HG03432 (cell line): ENCODE measurements at regions not wholly inside any gene's neighbourhood (a gene's known extent, or its start where the extent isn't known, plus 50 kb on each side); places are given as distances from the start of the nearest gene placed in this dataset.

Source experiments
- ATAC-seq: cut with Tn5 transposase; IDR thresholded peaks from one replicate; pipeline ENCODE4 v1.9.1; 2021; ENCODE audit warnings: mild to moderate bottlenecking, moderate library complexity; ENCODE audit not compliant: unreplicated experiment

DNA sequence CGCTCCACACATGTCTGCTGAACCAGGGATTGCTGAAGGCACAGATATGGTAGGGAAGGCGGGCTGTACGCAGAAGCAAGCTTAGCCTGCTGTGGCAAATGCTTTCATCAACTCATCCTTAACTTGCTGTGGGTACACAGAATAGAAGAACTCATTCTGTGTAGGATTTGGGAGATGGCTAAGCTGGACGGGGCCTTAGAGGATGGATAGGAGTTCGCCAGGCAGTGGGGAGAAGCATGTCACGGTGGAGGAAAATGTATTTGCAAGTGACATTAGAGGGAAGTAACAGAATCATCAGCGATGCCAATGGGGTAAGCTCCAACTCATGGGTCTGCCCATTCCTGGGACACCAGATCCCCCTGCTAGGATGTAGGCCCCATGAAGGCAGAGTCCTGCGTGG, 96.7 kb upstream of the SMIM21 start:
- ATAC-seq = no peak

DNA sequence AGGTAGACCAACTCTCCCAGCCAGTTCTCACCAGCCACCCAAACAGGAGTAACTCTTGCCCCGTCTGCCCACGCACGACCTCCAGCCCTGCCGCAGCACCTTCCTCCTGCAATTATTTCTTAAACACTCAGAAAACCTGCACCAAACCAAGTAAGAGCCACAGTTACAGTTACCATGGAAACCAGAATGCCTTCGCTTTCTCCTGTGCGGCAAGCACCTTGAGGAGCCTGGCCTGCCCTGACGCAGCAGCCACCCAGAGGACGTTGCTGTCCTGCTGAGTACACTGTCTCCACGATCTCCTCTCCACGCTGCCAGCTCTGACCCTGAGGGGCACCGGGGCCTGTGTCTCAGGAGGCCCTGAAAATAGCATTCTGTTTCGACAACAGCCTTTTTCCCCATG, 94.3 kb upstream of the SMIM21 start:
- ATAC-seq = no peak

DNA sequence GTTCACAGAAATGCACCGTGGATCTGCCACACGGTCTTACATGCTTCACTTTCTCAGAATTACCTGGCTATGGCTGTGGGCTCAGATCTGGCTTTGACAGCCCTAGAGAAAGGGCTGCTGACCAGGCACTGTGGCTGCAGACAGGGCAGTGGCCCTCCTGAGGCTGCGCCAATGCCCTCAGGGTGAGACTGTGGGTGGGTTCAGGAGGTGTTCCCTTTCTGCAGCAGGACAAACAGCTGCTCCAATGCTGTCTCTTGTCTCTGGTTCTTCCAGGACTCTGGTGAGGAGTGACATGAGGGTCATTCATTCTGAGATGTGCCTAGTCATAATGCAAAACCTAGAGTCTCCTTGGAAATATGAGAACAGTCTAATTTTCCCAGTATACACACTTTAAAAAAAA, 90.5 kb upstream of the SMIM21 start:
- ATAC-seq = no peak

DNA sequence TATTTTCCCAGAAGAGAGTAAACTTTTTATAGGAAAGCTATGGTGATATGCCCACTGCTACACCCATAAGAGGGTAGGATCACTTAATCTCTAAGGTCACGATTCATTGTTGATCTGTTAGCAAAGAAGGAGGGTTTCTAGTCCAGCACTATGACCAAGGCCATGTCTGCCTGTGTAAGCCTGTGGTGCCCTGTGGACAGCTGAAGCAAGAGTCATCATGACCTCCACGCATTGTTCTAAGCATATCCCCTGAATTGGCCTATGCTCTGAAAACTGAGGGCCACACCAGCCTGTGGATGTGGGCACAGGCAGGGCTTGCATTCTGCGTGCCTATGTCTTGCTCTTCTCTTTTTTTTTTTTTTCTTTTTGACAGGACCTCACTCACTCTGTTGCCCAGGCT, 89.8 kb upstream of the SMIM21 start:
- no peak for ATAC-seq

DNA sequence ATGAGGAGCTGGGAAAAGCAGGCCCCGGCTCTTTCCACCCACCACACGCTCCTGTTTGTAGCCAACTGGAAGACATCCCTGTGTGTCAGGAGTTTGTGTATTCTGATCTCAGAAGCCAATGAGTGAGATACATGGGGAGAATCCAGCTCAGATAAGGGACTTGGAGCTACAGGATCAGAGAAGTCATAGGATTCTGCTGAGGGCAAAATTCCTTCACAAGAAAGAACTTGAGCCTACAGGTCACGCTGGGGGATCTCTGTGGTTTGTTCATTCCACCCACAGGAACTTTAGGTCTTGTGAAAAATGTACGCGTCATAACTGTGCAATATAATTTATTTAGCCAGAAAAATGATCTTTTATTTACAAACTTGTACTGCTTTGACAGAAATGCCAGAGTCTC, 80.1 kb upstream of the SMIM21 start:
- no peak for ATAC-seq

DNA sequence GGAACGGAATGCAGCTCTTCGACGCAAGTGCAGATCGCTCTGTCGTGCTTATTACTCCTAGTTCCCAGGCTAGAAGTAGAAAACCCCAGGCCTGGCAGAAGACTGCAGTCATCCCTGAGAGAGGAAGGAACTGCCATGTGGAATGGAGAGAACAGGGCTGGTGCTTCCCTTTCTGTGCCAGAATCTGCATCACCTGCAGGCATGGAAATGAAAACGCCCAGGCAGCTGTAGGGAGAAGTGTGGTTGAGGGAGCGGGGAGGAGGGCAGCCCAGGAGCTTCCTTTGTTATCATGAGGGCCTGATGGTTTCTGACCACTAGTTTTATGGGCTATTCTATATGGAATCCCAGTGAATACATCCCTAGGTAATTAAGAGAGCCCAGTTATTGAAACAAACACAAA, 79.4 kb upstream of the SMIM21 start:
- no peak for ATAC-seq

DNA sequence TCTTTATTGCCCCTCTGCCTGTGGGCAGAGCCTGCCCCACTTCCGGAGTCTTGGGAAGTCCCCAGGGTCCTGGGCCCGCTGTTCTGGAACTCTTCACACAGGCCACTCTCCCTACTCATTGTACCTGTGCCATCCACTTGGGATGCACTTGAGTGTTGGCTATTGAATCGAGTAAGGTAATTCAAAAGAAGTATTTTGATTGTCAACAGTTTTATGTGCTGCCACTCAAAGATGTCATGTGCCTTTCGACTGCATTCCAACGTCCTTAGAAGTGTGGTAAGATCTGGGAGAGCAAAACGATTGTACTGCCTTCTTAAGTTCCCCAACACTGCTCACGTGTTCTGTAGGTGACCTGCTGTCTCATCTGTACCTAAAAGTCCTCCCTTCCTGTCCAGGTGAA, 77.0 kb upstream of the SMIM21 start:
- no peak for ATAC-seq

DNA sequence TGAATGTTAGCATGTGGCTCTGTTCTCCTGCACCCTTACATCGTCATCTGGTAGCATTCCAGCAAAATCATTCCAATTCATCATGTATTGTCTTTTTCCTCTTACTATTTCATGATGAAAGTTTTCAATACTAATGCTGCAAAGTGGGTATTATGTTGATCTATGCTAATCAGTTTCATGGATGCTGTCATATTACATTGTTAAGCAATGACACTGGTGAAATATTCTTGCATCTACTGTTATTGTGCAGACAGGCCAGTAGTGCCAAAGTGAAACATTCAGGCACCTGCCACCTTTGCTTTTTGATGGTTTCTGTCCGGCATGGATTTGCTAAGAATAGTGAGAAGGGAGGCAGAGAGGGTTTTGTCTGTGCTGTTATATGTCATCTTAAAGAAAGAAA, 76.1 kb upstream of the SMIM21 start:
- ATAC-seq = no peak

DNA sequence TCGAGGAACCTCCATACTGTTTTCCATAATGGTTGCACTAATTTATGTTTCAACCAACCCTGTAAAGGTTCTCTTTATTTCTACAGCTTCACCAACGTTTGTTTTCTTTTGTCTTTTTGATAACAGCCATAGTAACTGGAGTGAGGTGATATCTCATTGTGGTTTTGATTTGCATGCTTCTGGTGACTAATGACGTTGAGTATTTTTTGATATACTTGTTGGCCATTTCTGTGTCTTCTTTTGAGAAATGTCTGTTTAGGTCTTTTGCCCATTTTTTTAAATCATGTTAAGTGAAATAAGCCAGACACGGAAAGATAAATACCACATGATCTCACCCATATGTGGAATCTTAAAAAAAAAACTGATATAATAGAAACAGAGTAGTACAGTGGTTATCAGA, 74.8 kb upstream of the SMIM21 start:
- no peak for ATAC-seq

DNA sequence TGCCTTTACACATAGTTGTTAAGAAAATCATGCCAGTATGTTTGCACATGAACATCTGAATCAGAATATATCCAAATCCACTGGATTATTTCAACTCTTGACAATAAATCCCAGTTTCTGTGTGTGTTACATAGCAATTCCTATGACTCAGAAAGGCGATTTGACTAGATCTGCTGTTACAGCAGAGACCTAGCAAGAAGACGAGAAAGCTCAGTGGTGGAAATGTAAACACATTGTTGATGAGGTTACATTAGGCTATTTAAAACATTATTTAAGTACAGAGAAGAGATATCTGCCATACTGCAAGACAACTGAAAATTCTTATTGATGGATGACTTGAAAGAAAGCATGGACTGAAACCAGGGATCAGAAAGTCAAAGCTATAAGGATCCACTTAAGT, 73.0 kb upstream of the SMIM21 start:
- no peak for ATAC-seq

DNA sequence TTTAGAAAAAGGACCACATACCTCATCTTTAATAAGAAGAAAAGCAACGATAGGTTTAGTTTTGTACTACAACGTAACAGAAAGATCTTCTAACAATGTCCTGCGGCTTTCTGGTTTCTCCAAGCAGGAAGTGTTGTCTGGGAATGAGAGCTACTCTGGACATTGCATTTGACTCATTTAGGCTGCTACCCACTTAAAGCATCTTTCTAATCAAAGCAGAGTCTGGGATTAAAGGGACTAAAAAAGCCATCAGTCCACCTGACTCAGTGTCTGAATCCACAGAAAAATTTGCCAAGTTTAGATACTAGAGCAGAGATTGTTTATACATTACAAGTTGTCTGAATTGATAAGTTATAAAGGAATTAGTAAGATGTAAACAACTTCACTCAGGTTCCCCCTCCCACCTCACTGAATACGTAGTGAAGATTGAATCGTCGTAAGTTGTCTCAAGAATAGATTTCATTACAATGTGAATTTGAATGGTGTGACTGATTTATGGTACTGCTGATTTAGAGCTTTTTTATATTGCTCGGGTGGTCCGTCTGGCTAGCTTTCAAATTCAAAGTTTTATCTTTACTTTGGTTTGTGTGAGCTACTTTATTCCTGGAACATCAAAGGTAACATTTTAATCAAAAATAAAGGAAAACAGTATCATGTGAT, 70.2 kb upstream of the SMIM21 start:
- ATAC-seq = no peak

DNA sequence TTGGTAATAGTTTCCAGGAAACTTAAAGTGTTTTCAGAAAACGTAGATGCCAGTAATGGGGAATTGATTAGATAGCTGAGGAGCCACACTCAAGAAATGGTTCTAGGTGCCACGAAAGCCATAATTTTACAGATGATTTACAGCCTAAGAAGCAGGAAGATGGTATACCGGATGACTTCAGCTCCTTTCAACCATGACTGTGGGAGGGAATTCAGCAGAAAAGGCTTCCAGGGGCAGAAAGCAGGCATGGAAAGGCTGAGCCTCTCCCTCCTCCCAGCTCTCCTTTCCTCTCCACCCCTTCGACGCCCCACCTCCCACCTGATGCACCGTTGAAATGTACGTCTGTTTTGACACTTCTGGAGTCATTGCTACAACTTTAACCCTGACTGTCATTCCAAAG, 68.6 kb upstream of the SMIM21 start:
- no peak for ATAC-seq

DNA sequence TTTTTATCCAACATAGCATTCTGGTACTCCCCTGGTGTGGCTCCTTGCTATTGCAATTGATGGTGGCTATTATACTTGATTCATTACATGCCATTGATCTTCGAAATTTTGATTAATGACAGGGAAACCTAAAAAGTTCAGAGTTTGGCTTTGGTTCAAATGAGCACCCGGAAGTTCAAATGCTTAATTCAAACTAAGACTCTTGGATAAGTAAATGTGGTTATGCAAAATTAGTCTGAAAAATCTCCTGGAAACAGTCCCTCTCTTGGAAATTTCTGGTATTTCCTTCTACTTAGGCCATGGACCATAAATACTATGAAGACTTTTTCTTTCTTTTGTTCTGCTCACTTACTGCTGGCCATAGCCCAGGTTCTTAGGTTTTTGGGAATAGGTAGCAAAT, 65.3 kb upstream of the SMIM21 start:
- ATAC-seq = no peak

DNA sequence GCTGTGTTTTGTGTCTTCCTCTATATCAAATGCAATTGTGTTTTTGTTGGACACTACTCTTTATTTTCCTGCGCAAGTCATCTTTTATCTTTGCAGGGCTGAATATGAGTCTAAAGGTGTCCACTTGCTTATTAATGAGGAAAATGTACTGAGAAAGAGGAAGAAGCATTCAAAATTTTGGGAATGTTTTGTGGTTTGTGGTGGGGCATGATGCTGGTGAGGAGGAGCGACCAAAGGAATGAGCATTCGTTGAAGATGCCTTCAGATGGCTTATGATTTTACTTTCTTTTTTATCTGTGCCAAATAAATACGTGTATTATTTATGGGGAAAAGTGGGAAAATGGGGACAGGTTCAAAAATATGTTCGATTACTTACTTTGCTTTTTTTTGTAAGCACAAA, 63.9 kb upstream of the SMIM21 start:
- ATAC-seq = no peak

DNA sequence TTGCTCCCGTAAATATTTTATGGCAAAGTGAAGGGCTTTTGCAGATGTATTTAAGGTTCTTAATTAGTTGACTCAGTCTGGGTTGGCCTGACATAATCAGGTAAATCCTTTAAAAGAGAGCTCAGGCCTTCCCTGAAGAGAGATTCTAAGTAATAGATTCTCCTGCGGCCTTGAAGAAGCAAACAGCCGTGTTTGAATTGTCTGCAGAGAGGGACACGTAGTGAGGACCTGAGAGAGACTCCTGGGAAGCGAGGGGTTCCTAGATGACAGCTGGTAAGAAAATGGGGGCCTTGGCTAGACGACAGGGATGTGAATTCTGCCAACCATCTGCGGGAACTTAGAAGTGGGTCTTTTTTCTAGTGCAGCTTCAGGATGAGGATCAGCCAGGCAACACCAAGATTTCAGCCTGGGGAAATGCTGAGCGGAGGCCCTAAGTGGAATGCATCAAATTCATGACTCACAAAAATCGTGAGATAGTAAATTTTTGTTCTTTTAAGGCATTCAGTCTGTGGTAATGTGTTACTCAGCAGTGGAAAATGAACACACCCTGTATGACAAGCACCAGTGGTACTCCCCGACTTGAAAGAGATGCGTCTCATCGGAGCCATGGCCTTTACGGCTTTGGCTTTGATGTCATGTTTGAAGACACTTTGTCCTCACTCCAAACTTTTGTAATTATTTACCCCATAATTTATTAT, 62.1 kb upstream of the SMIM21 start:
- no peak for ATAC-seq

DNA sequence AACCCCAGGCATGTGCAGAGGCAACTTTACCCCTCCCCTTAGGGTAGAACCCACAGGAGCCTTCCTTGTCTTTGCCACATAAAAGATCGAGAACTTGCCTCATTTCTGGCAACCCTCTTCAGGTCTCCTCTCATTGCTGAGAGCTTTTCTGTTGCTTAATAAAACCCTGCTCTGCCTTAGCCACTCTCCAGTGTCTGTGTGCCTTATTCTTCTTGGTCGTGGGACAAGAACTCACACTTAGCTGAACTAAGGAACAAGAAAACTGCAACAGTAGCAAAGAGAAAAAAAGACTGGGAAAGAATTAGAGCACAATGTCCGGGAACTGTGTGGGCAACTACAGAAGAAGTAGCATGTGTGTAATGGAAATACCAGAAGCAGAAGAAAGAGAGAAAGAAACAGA, 56.2 kb upstream of the SMIM21 start:
- no peak for ATAC-seq

DNA sequence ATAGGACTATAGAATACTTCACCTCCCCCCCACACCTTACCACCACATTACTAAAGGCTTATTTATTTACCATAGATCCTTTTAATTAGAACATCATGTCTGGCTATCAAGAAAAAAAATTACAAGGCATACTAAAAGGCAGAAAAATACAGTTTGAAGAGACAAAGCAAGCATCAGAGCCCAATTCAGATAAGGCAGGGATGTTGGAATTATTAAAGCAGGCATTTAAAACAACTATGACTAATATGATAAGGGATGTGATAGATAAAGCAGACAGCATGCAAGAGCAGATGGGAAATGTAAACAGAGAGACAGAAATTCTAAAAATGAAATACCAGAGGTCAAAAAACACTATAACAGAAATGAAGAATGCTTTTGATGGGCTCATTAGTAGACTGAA, 55.4 kb upstream of the SMIM21 start:
- ATAC-seq = no peak

DNA sequence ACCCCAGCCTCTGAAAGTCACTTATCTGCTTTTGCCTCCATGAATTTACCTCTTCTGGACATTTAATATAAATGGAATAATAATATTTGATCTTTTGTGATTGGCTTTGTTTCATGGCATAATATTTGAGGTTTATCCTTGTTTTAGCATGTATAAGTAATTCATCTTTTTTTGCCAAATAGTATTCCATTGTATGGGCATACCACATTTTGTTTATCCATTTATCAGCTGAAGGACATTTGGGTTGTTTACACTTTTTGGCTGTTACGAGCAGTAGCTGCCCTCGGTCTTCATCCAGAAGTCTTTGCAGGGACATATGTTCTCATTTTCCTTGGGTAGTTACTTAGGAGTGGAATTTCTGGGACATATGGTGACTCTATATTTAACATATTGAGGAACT, 53.0 kb upstream of the SMIM21 start:
- no peak for ATAC-seq

DNA sequence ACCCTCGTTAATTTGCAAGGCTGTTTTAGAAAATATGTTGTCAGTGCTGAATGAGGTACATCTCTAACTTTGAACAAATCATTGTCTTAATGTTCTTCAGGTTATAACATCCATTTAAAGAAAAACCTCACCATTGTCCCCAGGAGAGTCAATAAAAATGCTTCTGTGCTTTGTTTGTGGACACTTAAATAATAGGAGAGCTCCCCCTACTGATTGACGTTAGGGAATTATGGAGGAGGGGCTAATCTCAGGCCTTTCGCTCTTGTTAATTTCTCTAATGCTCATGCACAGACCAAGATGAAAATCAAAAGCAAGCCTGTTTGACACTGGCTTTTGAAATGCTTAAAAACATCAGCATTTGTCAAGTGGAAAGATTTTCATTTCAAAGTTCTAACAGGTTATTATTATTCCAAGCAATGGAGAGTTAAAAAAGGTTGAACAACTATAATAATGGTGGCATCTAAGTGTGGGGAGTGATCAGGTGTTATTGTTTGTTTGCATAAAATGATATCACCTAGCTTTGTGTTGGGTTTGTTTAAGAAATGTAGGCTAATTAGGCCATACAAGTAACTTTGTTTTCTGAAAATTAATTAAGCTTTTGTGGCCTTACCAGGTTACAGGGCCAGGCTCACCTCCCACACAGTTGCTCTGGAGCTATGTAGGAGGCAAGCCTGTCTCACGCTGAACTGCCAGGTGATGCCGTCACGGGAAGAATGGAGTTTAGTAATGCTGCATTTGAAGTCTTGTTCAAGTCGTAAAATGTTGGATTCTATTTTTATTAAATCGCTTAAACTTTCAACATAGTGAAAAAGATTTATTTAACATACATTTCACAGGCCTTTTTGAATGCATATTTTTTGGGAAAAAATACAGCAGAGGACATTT, 51.7 kb upstream of the SMIM21 start:
- peak; percentile 77 for ATAC-seq

DNA sequence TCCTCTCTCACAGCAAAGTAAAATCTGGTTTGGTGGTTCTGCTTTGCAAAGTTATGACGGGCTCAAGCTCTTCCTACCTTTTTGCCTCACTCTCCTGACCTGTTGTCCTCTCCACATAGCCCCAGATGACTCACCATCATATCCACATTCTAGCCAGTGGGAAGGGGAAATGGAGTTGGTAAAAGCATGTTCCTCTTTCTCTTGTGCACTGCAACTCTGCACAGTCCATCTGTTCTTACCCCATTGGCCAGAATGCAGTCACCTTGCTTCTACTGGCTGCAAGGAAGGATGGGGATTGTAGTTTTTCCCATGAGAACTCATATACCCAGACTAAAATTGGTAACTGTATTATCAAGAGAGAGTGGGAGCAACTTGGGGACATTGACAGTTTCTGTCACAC, 50.4 kb upstream of the SMIM21 start:
- ATAC-seq = peak; percentile 40
